GM13977 (cell line): ENCODE measurements at regions not wholly inside any gene's neighbourhood (a gene's known extent, or its start where the extent isn't known, plus 50 kb on each side); places are given as distances from the start of the nearest gene placed in this dataset.
"Not testable (repeated sequence)": the region's sequence is repeated elsewhere in the genome, so short reads cannot be mapped to it uniquely, and the experiment has no call there.

Source experiments
- DNase-seq: peaks from one replicate; pipeline ENCODE4 v3.0.0; 2012; ENCODE audit warnings: low spot score
- CTCF ChIP-seq: IDR thresholded peaks from 2 replicates; pipeline ENCODE4 v1.5.1; 2012; ENCODE audit warnings: mild to moderate bottlenecking, control low read depth; ENCODE audit not compliant: insufficient read depth; ENCODE audit errors: extremely low read depth, missing control alignments
- in situ Hi-C: fragments of 300-500 bp; cut with MboI; formaldehyde crosslinking; loops from one replicate; pipeline ENCODE4 v1.12.0; 2022; ENCODE audit warnings: low sequenced_read_pairs, low pct_unique_long_range_greater_than_20kb, mixed read lengths, inconsistent platforms; ENCODE audit not compliant: unreplicated experiment

DNA sequence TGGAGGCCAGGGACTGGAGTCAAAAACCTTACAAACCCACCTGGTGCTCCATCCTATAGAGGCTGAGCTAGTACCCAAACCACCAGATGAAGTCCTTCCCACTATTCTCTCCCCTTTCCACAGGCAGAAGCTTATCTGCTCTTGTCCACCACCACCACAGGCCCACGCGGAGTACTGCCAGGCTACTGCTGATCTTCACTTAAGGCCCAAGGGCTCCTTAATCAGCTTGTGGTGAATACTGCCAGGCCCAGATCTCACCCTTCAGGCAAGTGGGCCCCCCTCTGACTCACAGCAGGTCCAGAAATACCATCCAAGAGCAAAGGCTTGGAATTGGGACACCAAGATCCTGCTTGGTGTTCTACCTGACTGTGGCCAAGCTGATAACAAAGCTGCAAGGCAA lies 598.1 kb upstream of the CBLB start:
- in situ Hi-C loops = no loop called here
- no peak for TF ChIP-seq CTCF
- DNase-seq = no peak

DNA sequence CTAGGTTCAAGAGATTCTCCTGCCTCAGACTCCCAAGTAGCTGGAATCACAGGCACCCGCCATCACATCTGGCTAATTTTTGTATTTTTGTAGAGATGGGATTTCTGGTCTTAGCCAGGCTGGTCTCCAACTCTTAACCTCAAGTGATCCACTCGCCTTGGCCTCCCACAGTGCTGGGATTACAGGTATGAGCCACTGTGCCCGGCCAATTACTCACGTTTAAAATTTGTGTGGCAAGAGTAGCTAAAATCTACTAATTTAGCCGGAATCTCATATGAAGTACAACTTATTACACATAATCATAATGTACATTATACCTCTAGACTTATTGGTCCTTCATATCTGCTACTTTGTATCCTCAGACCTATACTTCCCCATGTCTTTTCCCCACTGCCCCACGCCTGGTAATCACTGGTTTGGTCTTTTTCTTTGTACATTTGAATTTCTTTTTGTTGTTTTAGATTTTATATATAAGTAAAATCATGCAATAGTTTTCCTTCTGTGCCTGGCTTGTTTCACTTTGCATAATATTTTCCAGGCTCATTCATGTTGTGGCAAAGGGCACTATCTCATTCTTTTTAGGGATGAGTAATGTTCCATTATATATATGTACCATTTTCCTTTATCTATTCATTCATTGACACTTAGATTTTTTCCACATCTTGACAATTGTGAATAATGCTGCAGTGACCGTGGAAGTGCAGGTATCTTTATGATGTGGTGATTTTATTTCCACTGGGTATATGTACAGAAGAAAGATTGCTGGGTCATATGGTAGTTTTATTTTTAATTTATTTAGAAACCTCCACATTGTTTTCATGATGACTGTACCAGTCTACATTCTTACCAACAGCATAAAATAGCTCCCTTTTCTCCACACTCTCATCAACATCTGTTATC lies 605.0 kb upstream of the CBLB start:
- in situ Hi-C loops = no loop called here
- no peak for TF ChIP-seq CTCF
- DNase-seq = no peak

DNA sequence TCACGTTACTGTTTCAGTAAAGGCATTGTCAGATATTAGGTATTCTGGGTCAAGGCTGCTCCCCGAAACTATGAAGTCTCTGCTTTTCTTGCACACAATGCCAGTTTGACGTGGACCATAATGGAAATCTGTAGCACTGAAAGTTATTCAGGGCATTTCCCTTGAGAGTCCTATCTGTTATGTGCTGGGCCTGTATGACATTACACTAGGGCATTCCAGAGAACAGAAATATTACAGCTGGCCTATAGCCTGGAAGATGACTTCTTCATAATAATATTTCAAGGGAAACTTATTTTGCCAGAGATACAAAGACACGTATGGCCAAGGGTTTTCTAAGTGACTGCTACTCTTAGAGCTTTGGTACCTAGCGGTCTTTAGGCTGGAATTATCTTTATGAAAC lies 613.6 kb upstream of the CBLB start:
- TF ChIP-seq CTCF = no peak
- DNase-seq = no peak
- in situ Hi-C loops = no loop called here

DNA sequence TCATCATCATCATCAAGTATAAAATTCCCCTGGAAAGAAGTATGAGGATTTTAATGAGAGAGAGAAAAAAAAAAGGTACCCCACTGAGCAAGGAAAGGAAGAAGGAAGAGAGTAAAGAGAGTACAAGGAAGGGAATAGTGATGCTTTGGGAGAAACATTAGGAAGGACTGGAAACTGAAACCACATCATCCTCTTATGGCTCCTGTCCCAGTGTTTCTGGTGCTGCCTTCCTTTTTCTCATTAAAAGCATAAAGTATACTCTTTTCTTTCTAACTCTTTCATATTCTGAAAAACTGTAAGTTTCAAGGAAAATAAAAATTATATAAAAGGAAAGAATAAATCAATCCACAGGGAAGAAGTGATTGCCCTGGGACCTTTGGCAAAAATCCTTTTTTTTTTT lies 616.4 kb upstream of the CBLB start:
- TF ChIP-seq CTCF = no peak
- in situ Hi-C loops = no loop called here
- no peak for DNase-seq

- no peak for TF ChIP-seq CTCF
- DNase-seq = no peak
- in situ Hi-C loops = no loop called here
These were observed 617.0 kb upstream of the CBLB start for GRCh38 chr3:106485802-106486201.

GRCh38 chr3:106486945-106487639 lies 618.3 kb upstream of the CBLB start:
- in situ Hi-C loops, DNase-seq: not testable (repeated sequence)

- in situ Hi-C loops = no loop called here
- no peak for TF ChIP-seq CTCF
- no peak for DNase-seq
These were observed 619.5 kb upstream of the CBLB start for GRCh38 chr3:106488331-106488730.
